ENCODE measurements at regions not wholly inside any gene's neighbourhood (a gene's known extent, or its start where the extent isn't known, plus 50 kb on each side); places are given as distances from the start of the nearest gene placed in this dataset.

GRCh38 chr16:86928523-86929011 lies 350.2 kb downstream of the FOXL1 start:
- ChIA-PET POLR2A (no interaction called here), CTCF (no interaction called here), RAD21 (ENCODE audit: unreplicated experiment) (no interaction called here), SMC1A (ENCODE audit: uncharacterized antibody, unreplicated experiment) (interaction anchor here (0.6 kb wide), 1 partner anchor 285 kb away, joined by 3 read pairs; no protein-coding TSS in a partner anchor)
- Histone ChIP-seq H2AFZ (ENCODE audit: control insufficient read depth, low read depth, low read length) (no peak overlapping the region), H3K79me2 (ENCODE audit: control insufficient read depth, insufficient read depth, low read length) (no peaks in the 10 kb centered on the region), H3K4me2 (ENCODE audit: control insufficient read depth, insufficient read depth) (no peak overlapping the region), H3K9me3 (replicated peaks; ENCODE audit: control insufficient read depth, insufficient read depth, low read length) (no peaks in the 10 kb centered on the region; the same call in 2 of the 3 replicates), H3K27ac (ENCODE audit: control insufficient read depth, insufficient read depth) (no peak overlapping the region), H4K20me1 (ENCODE audit: control insufficient read depth, insufficient read depth) (no peaks in the 10 kb centered on the region), H3K9ac (ENCODE audit: control insufficient read depth, insufficient read depth, low read length) (no peak overlapping the region), H3K4me3 (no peak overlapping the region), H3K4me1 (ENCODE audit: control insufficient read depth, insufficient read depth, low read length) (no peaks in the 10 kb centered on the region), H3K27me3 (replicated peaks in 1 of 2; ENCODE audit: control insufficient read depth in 2 of 2, insufficient read depth in 2 of 2, low read length in 1 of 2) (peaks cover 3 to 6% of the 10 kb centered on the region in 2 experiments; a peak in 2 of 4 replicates), H3K36me3 (ENCODE audit: control insufficient read depth in 2 of 2, insufficient read depth in 2 of 2, low read length in 1 of 2) (no peaks in the 10 kb centered on the region)
- no TSS peak for BruUV-seq (replicated peaks)
- TF ChIP-seq MEF2A (IDR thresholded peaks at IDR 0.05; ENCODE audit: insufficient read depth, low read depth, low read length), result no peak
- TF ChIP-seq CREM (IDR thresholded peaks at IDR 0.05; ENCODE audit: low read depth), result no peak
- peak; percentile 28; the same call in 1 of the 2 replicates for TF ChIP-seq IKZF1 (conservative IDR thresholded peaks at IDR 0.05)
- no peak for TF ChIP-seq POLR2AphosphoS2 (IDR thresholded peaks at IDR 0.05; ENCODE audit: low read depth, low read length)
- TF ChIP-seq NKRF (conservative IDR thresholded peaks at IDR 0.05), result no peak
- no peak for TF ChIP-seq LARP7 (IDR thresholded peaks at IDR 0.05)
- no peak for TF ChIP-seq ZBTB11 (CRISPR knock-in tag; IDR thresholded peaks at IDR 0.05)
- TF ChIP-seq MTA2 (IDR thresholded peaks at IDR 0.05; ENCODE audit: low read depth), result no peak
- peak; percentile 88 for TF ChIP-seq TCF12 (IDR thresholded peaks at IDR 0.05; ENCODE audit: low read depth, low read length)
- peak; percentile 68 for TF ChIP-seq NR2C1 (IDR thresholded peaks at IDR 0.05)
- peak; percentile 76 for TF ChIP-seq SPI1 (IDR thresholded peaks at IDR 0.05; ENCODE audit: borderline replicate concordance, insufficient read depth, low read depth, low read length)
- TF ChIP-seq NR2F1 (conservative IDR thresholded peaks at IDR 0.05), result peak; percentile 90
- peak in 1 of 2 experiments; percentile 78; a peak in 2 of 3 replicates for TF ChIP-seq EGR1 (IDR thresholded peaks at IDR 0.05; ENCODE audit: borderline replicate concordance in 1 of 2, low read depth in 2 of 2, low read length in 2 of 2)
- peak; percentile 24 for TF ChIP-seq SP1 (IDR thresholded peaks at IDR 0.05; ENCODE audit: low read depth, low read length)
- 0 out of 2 replicates have a peak, but pooled peaks have one; percentile 13 for TF ChIP-seq TCF3 (IDR thresholded peaks at IDR 0.05; ENCODE audit: borderline replicate concordance, insufficient read depth, low read depth, low read length)
- 0 out of 2 replicates have a peak, but pooled peaks have one; percentile 6 for TF ChIP-seq RUNX3 (IDR thresholded peaks at IDR 0.05; ENCODE audit: low read length)
- WGBS (ENCODE audit: insufficient coverage, insufficient replicate concordance, low lambda C conversion rate, missing lambda C conversion rate), result 39% methylated on average over 9 of the region's 9 CpGs
- intact Hi-C loops (cut with micrococcal nuclease; ENCODE audit: unreplicated experiment) (no loop called here), in situ Hi-C loops (cut with MboI) (no loop called here)
- DNase-seq (ENCODE audit: low read depth, low spot score) (no peak), ATAC-seq (no peak), FAIRE-seq (no peak)
